GM12878 (cell line): ENCODE measurements at regions not wholly inside any gene's neighbourhood (a gene's known extent, or its start where the extent isn't known, plus 50 kb on each side); places are given as distances from the start of the nearest gene placed in this dataset.

ENCODE experiments used
- CBX5 ChIP-seq: sonication (generic); IDR thresholded peaks from 2 replicates; pipeline ENCODE4 v1.6.1; 2016; ENCODE audit warnings: low read depth, moderate library complexity, mild to moderate bottlenecking, inconsistent platforms
- EP300 ChIP-seq, 2 experiments: fragments of 150-350 bp in 1 of 2; IDR thresholded peaks; 2 replicates each; pipeline ENCODE4 v1.6.1; 2011 to 2012; ENCODE audit warnings: low read depth in 2 of 2, low read length in 2 of 2, borderline replicate concordance in 1 of 2, improper control_type of control experiment in 1 of 2, inconsistent platforms in 1 of 2; ENCODE audit not compliant: control insufficient read depth in 1 of 2
- EZH2 ChIP-seq: IDR thresholded peaks from 2 replicates; pipeline ENCODE4 v1.6.1; 2012; ENCODE audit warnings: low read depth, mild to moderate bottlenecking, control low read depth, inconsistent platforms, low read length, borderline replicate concordance; ENCODE audit not compliant: control insufficient read depth
- POLR2A ChIP-seq: IDR thresholded peaks from 2 replicates; pipeline ENCODE4 v1.6.1; 2011; ENCODE audit warnings: low read depth, mild to moderate bottlenecking, low read length
- POLR2AphosphoS5 ChIP-seq: IDR thresholded peaks from 2 replicates; pipeline ENCODE4 v1.6.1; 2011; ENCODE audit warnings: mild to moderate bottlenecking, low read length, inconsistent platforms
- RAD21 ChIP-seq: IDR thresholded peaks from 2 replicates; pipeline ENCODE4 v1.6.1; 2011; ENCODE audit warnings: mild to moderate bottlenecking, low read depth, low read length, moderate library complexity; ENCODE audit not compliant: insufficient read depth
- SIN3A ChIP-seq: IDR thresholded peaks from 2 replicates; pipeline ENCODE4 v1.6.1; 2012; ENCODE audit warnings: low read depth, low read length, improper control_type of control experiment
- STAT1 ChIP-seq: fragments of 450-650 bp; conservative IDR thresholded peaks from 2 replicates; pipeline ENCODE4 v1.6.1; 2014; ENCODE audit warnings: antibody characterized with exemption, mild to moderate bottlenecking
- TAF1 ChIP-seq: IDR thresholded peaks from 2 replicates; pipeline ENCODE4 v1.6.1; 2011; ENCODE audit warnings: mild to moderate bottlenecking, low read depth, low read length, borderline replicate concordance
- TF ChIP-seq, protein P1 (sequence below): fragments of 450-650 bp; IDR thresholded peaks from 2 replicates; pipeline ENCODE4 v1.6.1; 2018; ENCODE audit warnings: mild to moderate bottlenecking, low read depth, moderate library complexity; ENCODE audit not compliant: partially characterized antibody
- TF ChIP-seq, protein P2 (sequence below): fragments of 450-650 bp; IDR thresholded peaks from 2 replicates; pipeline ENCODE4 v1.6.1; 2018; ENCODE audit warnings: borderline replicate concordance, mild to moderate bottlenecking; ENCODE audit not compliant: partially characterized antibody
- TF ChIP-seq, protein P3 (sequence below): IDR thresholded peaks from 2 replicates; pipeline ENCODE4 v1.6.1; 2012; ENCODE audit warnings: low read depth, low read length, improper control_type of control experiment
- TF ChIP-seq, protein P4 (sequence below), 3 experiments: IDR thresholded peaks in 2 of 3; conservative IDR thresholded peaks in 1 of 3; 2 replicates each; pipeline ENCODE4 v1.5.1; 2011; ENCODE audit warnings: low read depth in 3 of 3, low read length in 3 of 3, mild to moderate bottlenecking in 3 of 3, control low read depth in 2 of 3, moderate library complexity in 2 of 3, inconsistent platforms in 1 of 3, mixed read lengths in 1 of 3; ENCODE audit not compliant: control insufficient read depth in 2 of 3, insufficient read depth in 1 of 3; ENCODE audit errors: extremely low read depth in 1 of 3
- TF ChIP-seq, protein P5 (sequence below): IDR thresholded peaks from 2 replicates; pipeline ENCODE4 v1.6.1; 2012; ENCODE audit warnings: mild to moderate bottlenecking, low read depth, low read length

DNA sequence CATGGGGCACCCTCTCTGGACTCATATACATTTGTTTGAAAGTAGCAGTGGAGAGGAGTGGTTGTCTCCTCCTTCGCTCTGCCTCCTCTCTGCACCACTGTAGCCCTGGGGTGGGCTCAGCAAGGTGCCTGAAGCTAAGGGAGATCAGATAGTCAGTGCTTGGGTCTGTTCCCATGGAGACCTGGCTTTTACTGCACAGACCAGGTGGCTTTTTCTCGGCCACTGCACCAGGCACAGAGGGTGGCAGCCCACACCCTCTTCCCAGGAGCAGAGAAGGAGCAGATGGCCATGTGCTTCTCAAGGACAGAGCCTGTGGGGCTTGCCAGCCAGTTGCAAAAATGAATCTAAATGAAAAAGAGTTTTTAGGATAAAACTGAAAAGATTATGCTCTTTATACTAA is 123.4 kb upstream of the KCNK1 start:
- TF ChIP-seq STAT1 (no peak), EP300 (IDR thresholded peaks at IDR 0.05; ENCODE audit: borderline replicate concordance in 1 of 2, control insufficient read depth in 1 of 2, low read depth in 2 of 2, low read length in 2 of 2) (no peak), POLR2A (no peak), TAF1 (no peak), POLR2AphosphoS5 (no peak), SIN3A (no peak), RAD21 (no peak), CBX5 (no peak), EZH2 (no peak)
- TF ChIP-seq, protein P1, sequence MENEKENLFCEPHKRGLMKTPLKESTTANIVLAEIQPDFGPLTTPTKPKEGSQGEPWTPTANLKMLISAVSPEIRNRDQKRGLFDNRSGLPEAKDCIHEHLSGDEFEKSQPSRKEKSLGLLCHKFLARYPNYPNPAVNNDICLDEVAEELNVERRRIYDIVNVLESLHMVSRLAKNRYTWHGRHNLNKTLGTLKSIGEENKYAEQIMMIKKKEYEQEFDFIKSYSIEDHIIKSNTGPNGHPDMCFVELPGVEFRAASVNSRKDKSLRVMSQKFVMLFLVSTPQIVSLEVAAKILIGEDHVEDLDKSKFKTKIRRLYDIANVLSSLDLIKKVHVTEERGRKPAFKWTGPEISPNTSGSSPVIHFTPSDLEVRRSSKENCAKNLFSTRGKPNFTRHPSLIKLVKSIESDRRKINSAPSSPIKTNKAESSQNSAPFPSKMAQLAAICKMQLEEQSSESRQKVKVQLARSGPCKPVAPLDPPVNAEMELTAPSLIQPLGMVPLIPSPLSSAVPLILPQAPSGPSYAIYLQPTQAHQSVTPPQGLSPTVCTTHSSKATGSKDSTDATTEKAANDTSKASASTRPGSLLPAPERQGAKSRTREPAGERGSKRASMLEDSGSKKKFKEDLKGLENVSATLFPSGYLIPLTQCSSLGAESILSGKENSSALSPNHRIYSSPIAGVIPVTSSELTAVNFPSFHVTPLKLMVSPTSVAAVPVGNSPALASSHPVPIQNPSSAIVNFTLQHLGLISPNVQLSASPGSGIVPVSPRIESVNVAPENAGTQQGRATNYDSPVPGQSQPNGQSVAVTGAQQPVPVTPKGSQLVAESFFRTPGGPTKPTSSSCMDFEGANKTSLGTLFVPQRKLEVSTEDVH = no peak
- TF ChIP-seq, protein P2, sequence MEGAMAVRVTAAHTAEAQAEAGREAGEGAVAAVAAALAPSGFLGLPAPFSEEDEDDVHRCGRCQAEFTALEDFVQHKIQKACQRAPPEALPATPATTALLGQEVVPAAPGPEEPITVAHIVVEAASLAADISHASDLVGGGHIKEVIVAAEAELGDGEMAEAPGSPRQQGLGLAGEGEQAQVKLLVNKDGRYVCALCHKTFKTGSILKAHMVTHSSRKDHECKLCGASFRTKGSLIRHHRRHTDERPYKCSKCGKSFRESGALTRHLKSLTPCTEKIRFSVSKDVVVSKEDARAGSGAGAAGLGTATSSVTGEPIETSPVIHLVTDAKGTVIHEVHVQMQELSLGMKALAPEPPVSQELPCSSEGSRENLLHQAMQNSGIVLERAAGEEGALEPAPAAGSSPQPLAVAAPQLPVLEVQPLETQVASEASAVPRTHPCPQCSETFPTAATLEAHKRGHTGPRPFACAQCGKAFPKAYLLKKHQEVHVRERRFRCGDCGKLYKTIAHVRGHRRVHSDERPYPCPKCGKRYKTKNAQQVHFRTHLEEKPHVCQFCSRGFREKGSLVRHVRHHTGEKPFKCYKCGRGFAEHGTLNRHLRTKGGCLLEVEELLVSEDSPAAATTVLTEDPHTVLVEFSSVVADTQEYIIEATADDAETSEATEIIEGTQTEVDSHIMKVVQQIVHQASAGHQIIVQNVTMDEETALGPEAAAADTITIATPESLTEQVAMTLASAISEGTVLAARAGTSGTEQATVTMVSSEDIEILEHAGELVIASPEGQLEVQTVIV = no peak
- TF ChIP-seq, protein P3, sequence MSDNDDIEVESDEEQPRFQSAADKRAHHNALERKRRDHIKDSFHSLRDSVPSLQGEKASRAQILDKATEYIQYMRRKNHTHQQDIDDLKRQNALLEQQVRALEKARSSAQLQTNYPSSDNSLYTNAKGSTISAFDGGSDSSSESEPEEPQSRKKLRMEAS = no peak
- TF ChIP-seq, protein P4, sequence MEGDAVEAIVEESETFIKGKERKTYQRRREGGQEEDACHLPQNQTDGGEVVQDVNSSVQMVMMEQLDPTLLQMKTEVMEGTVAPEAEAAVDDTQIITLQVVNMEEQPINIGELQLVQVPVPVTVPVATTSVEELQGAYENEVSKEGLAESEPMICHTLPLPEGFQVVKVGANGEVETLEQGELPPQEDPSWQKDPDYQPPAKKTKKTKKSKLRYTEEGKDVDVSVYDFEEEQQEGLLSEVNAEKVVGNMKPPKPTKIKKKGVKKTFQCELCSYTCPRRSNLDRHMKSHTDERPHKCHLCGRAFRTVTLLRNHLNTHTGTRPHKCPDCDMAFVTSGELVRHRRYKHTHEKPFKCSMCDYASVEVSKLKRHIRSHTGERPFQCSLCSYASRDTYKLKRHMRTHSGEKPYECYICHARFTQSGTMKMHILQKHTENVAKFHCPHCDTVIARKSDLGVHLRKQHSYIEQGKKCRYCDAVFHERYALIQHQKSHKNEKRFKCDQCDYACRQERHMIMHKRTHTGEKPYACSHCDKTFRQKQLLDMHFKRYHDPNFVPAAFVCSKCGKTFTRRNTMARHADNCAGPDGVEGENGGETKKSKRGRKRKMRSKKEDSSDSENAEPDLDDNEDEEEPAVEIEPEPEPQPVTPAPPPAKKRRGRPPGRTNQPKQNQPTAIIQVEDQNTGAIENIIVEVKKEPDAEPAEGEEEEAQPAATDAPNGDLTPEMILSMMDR (IDR thresholded peaks at IDR 0.05 in 2 of 3, conservative IDR thresholded peaks at IDR 0.05 in 1 of 3; ENCODE audit: control insufficient read depth in 2 of 3, extremely low read depth in 1 of 3, insufficient read depth in 1 of 3, low read depth in 3 of 3, low read length in 3 of 3) = no peak
- TF ChIP-seq, protein P5, sequence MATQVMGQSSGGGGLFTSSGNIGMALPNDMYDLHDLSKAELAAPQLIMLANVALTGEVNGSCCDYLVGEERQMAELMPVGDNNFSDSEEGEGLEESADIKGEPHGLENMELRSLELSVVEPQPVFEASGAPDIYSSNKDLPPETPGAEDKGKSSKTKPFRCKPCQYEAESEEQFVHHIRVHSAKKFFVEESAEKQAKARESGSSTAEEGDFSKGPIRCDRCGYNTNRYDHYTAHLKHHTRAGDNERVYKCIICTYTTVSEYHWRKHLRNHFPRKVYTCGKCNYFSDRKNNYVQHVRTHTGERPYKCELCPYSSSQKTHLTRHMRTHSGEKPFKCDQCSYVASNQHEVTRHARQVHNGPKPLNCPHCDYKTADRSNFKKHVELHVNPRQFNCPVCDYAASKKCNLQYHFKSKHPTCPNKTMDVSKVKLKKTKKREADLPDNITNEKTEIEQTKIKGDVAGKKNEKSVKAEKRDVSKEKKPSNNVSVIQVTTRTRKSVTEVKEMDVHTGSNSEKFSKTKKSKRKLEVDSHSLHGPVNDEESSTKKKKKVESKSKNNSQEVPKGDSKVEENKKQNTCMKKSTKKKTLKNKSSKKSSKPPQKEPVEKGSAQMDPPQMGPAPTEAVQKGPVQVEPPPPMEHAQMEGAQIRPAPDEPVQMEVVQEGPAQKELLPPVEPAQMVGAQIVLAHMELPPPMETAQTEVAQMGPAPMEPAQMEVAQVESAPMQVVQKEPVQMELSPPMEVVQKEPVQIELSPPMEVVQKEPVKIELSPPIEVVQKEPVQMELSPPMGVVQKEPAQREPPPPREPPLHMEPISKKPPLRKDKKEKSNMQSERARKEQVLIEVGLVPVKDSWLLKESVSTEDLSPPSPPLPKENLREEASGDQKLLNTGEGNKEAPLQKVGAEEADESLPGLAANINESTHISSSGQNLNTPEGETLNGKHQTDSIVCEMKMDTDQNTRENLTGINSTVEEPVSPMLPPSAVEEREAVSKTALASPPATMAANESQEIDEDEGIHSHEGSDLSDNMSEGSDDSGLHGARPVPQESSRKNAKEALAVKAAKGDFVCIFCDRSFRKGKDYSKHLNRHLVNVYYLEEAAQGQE = no peak
